ENCODE measurements at regions not wholly inside any gene's neighbourhood (a gene's known extent, or its start where the extent isn't known, plus 50 kb on each side); places are given as distances from the start of the nearest gene placed in this dataset.

DNA sequence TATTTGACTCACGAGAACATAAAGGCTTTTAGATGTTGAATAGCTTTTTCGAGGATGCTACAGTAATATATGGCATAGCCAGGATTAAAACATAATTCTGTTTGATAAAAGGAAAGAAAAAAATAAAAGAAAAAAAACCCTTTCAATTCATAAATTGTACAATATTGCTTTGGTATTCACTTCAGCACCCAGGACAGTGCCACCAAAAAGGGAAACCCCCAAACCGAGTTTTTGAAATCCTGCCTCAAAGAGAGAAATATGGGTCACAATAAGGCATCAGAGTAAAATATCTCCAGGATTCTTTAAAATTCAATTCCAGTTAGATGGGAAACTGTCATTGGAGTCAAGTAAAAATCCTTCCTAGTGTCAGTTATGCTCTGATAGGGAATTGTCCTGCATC, 551.2 kb upstream of the SEL1L start:
- no peaks in the 10 kb centered on the region for H3K36me3 ChIP-seq (ENCODE audit: insufficient read depth)
- no peaks in the 10 kb centered on the region for H3K27me3 ChIP-seq (ENCODE audit: insufficient read depth, low read depth)
- H3K4me3 ChIP-seq (IDR thresholded peaks at IDR 0.05; ENCODE audit: insufficient read depth, low read depth, low read length) = no peak overlapping the region
- no peak overlapping the region for H3K9ac ChIP-seq
- H3K27ac ChIP-seq = no peak overlapping the region
- no peak overlapping the region for H2AFZ ChIP-seq (ENCODE audit: low read depth)
- no peaks in the 10 kb centered on the region for H3K79me2 ChIP-seq (ENCODE audit: insufficient read depth, low read depth)
- no peak for TF ChIP-seq CTCF (conservative IDR thresholded peaks at IDR 0.05; ENCODE audit: low read depth, low read length)
- H3K4me1 ChIP-seq (ENCODE audit: low read depth, poor library complexity, severe bottlenecking) = no peaks in the 10 kb centered on the region
- no peak overlapping the region for H3K4me2 ChIP-seq
- H4K20me1 ChIP-seq (ENCODE audit: insufficient read depth) = no peaks in the 10 kb centered on the region

DNA sequence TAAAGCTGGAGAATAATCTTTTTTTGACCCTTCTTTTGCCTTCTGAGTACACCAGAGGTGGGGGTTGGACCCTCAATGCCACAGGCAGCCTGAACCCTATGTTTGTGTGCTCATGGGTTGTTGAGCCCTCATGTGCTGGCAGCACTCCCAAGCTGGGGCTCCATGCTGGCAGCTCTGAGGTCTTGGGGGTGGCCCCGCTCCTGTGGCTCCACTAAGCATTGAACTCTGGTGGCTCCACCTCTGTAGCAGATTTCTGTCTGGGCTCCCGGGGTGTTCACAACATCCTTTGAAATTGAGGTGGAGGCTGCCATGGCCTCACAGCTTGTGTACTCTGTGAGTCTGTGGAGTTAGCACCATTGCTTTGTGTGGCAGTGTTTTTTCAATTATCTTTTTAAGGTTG, 557.4 kb upstream of the SEL1L start:
- Histone ChIP-seq H3K4me2 (no peak overlapping the region), H3K27me3 (ENCODE audit: insufficient read depth, low read depth) (no peaks in the 10 kb centered on the region), H2AFZ (ENCODE audit: low read depth) (no peak overlapping the region), H3K4me3 (IDR thresholded peaks at IDR 0.05; ENCODE audit: insufficient read depth, low read depth, low read length) (no peak overlapping the region), H3K79me2 (ENCODE audit: insufficient read depth, low read depth) (no peaks in the 10 kb centered on the region), H3K27ac (no peak overlapping the region), H3K36me3 (ENCODE audit: insufficient read depth) (no peaks in the 10 kb centered on the region), H3K9ac (no peak overlapping the region), H4K20me1 (ENCODE audit: insufficient read depth) (no peaks in the 10 kb centered on the region), H3K4me1 (ENCODE audit: low read depth, poor library complexity, severe bottlenecking) (no peaks in the 10 kb centered on the region)
- TF ChIP-seq CTCF (conservative IDR thresholded peaks at IDR 0.05; ENCODE audit: low read depth, low read length) = no peak

DNA sequence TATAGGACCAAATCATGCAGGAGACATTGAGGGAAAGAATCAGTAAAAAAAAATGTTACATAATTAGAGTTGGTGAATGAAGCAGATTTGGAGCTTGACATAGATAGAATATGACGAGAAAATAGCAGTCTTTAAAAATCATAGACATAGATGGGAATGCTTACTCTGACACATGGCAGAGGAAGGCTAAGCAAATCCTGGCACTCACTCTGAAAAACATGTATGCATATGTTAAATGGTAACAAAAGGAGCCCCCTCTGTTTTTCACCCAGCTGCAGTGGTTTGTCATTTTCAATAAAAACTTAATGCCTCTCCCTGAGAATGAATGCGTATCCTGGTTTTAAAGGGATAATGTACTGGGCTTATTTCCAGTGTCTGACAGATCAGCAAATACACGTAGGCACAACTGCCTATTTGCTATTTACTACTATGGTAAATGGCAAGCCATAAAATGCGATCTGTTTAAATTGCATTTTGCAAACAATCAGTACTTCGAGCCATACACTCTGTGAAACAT, 561.2 kb upstream of the SEL1L start:
- no peak overlapping the region for H2AFZ ChIP-seq (ENCODE audit: low read depth)
- H3K4me1 ChIP-seq (ENCODE audit: low read depth, poor library complexity, severe bottlenecking) = no peaks in the 10 kb centered on the region

GRCh38 chr14:82104013-82104412, 570.4 kb upstream of the SEL1L start:
- no peaks in the 10 kb centered on the region for H3K4me1 ChIP-seq (ENCODE audit: low read depth, poor library complexity, severe bottlenecking)
- TF ChIP-seq CTCF (conservative IDR thresholded peaks at IDR 0.05; ENCODE audit: low read depth, low read length) = no peak
- no peaks in the 10 kb centered on the region for H3K27me3 ChIP-seq (ENCODE audit: insufficient read depth, low read depth)
- H3K27ac ChIP-seq = no peak overlapping the region
- no peak overlapping the region for H2AFZ ChIP-seq (ENCODE audit: low read depth)
- no peak overlapping the region for H3K4me3 ChIP-seq (IDR thresholded peaks at IDR 0.05; ENCODE audit: insufficient read depth, low read depth, low read length)
- no peak overlapping the region for H3K4me2 ChIP-seq
- H3K36me3 ChIP-seq (ENCODE audit: insufficient read depth) = no peaks in the 10 kb centered on the region
- no peaks in the 10 kb centered on the region for H4K20me1 ChIP-seq (ENCODE audit: insufficient read depth)
- no peak overlapping the region for H3K9ac ChIP-seq
- H3K79me2 ChIP-seq (ENCODE audit: insufficient read depth, low read depth) = no peaks in the 10 kb centered on the region

More for the DNA sequence above, 561.2 kb upstream of the SEL1L start:
- no peak overlapping the region for H3K4me2 ChIP-seq
- no peaks in the 10 kb centered on the region for H3K27me3 ChIP-seq (ENCODE audit: insufficient read depth, low read depth)
- no peak overlapping the region for H3K4me3 ChIP-seq (IDR thresholded peaks at IDR 0.05; ENCODE audit: insufficient read depth, low read depth, low read length)
- H3K9ac ChIP-seq = no peak overlapping the region
- no peaks in the 10 kb centered on the region for H4K20me1 ChIP-seq (ENCODE audit: insufficient read depth)
- TF ChIP-seq CTCF (conservative IDR thresholded peaks at IDR 0.05; ENCODE audit: low read depth, low read length) = no peak
- no peaks in the 10 kb centered on the region for H3K79me2 ChIP-seq (ENCODE audit: insufficient read depth, low read depth)
- H3K27ac ChIP-seq = no peak overlapping the region
- H3K36me3 ChIP-seq (ENCODE audit: insufficient read depth) = no peaks in the 10 kb centered on the region
